Activated T-cell treated with anti-CD3 and anti-CD28 coated beads for 4 hours (primary cell): ENCODE measurements at regions not wholly inside any gene's neighbourhood (a gene's known extent, or its start where the extent isn't known, plus 50 kb on each side); places are given as distances from the start of the nearest gene placed in this dataset.
"Not testable (repeated sequence)": the region's sequence is repeated elsewhere in the genome, so short reads cannot be mapped to it uniquely, and the experiment has no call there.

ENCODE experiments used
- DNase-seq: peaks from one replicate; pipeline ENCODE4 v3.0.0-alpha.2; 2020

- no peak for DNase-seq
Observed at GRCh38 chr14:89743828-89744227, 210.7 kb downstream of the EFCAB11 start.

- DNase-seq = no peak
Observed at GRCh38 chr14:89740241-89740640, 214.3 kb downstream of the EFCAB11 start.

DNA sequence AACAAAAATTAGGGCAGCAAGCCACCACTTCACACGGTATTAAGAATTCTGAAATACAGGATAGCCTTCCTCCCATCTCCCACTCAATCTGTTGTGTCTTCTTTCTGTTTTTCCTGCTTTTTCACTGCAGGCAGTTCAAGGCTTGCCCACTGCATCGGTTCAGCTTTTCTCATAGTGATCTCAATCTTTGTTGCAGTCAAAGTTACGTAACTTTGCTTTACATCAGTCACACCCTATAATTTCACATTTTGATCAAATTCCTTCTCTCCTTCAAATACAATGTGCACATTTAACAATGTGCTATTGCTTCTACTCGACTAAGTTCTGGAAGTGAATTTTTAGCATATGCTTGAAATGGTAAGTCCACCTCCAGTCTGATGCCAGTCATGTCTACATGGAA lies 217.6 kb downstream of the EFCAB11 start:
- DNase-seq = no peak

DNA sequence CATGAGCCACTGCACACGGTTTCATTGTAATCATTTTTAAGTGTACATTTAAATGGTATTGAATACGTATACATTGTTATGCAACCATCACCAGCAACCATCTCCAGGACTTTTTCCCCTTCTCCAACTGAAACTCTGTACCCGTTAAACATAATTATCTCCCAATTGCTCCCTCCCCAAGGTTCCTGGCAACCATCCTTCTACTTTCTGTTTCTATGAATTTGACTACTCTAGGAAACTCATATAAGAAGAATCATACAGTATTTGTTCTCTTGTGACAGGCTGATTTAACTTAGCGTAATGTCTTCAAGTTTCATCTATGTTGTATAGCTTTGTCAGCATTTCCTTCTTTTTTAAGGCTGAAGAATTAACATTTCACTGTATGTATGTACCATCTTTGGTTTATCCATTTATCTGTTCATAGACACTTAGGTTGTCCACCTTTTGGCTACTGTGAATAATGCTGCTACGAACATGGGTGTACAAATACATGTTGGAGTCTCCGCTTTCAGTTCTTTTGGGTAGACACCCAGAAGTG lies 223.1 kb downstream of the EFCAB11 start:
- no peak for DNase-seq

DNA sequence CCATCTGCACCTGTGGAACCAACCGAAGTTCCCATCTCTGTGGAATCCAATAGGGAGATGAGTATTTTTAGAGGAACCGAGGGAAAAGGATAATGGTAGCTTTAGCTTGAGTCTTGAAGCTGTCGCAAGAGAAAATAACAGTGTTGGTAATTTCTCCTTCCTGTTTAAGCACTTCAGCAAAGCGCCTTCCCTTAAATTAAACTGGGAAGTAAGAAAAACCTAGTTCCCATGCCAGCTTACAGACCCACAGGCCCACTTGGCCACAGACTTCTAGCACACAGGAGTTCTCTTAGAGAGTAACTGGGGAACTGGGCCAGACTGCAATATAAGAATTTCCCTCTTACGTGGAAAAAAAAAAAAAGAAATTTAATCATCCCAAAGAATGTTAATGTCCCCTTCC lies 223.8 kb downstream of the EFCAB11 start:
- DNase-seq = no peak

GRCh38 chr14:89728964-89729363 lies 225.6 kb downstream of the EFCAB11 start:
- no peak for DNase-seq

- DNase-seq = not testable (repeated sequence)
Observed at GRCh38 chr14:89726226-89726625, 228.3 kb downstream of the EFCAB11 start.

- DNase-seq = no peak
Observed at GRCh38 chr14:89724628-89724960, 229.9 kb downstream of the EFCAB11 start.

DNA sequence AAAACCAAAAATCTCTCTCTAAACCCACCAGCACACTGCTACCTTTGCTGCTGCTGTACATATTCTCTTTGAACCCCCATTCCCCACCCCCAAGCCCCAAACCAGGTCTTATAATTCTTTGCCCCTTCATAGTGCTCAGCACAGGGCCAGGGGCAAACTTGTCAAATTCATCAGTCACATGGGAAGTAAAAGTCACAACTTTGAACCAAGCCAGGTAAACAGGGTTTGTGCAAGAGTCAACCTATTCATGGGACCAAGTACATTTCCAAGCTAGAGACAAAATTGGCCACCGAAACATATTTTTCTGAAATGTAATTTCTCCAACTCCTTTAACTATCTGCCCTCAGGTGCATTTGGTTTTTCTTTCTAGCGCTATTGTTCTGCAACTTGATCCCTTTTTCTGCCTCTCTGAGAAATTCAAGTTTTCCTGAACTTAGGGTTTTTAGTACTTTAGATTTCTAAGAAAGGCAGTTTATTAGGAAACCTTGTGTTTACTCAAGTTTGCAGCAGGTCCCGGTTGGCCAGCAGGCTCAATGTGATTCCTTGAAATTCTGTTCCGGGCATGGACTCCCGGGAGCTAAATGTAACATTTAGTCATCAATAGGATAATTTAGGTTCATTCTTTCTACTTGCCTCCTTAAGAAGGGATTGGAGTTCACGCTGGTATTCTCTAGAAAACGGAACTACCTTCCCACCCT lies 230.5 kb downstream of the EFCAB11 start:
- DNase-seq = no peak

DNA sequence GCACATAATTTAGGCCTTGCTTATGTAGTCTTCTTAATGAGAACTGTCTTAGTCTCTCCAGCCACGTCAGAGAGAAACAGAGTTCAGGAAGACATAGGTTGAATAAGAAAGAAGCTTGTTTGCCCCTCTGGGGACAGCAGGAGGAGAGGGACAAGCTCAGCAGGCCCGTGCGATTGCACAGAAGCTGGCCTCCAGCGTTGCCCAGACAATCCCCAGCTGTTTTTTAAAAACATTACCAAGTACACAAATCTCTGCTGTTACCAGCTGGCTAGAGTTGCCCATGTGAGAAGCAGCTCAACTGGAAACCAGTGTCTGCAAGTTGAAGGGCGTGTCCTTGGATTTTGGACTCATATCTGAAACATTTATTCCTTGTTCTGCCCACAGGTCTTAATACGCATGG lies 232.6 kb downstream of the EFCAB11 start:
- DNase-seq = no peak

DNA sequence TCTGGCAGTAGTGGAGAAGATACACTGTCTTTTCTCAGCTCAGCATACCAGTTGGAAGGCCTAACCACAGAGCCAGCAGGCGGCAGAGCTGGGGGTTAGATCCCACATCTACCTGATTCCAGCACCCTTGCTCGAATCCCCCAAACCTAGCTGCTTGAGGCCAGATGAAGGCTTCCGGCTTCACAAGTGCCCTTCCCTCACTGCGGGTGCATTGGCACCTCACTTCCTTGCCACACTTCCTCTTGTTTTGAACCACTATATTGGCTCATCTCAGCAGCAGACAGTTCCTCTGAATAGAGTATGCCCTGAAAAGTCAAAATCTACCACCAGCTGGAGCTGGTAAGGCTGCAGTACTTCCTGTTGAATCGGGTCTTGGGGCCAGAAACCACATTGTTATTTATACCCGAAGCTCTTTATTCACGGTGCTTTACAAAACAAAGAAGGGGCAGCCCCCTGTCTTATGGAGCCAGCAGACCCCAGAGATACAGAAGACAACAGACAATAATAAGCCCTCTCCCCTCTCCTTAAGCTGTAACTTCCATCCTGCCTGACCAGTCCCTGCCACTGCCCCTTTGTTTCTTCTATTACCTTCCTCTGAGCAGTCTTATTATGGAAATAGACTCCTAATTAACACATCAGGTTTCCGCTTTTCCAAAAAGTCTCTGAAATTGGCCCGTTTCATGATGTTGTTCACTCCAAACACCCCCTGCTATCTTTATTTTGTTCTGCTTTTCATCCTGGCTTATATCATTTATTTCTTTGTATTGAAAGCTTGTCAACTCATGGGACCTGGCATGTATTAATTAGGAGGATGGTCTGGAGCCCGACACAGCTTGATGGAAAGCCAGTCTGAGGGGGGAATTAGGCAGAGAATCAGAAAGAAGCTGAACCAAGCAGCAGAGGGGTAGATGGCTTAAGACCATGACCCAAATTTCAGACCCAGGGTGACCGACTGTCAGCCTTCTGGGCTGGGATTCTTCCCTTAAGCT lies 233.5 kb downstream of the EFCAB11 start:
- DNase-seq = peak; percentile 38

DNA sequence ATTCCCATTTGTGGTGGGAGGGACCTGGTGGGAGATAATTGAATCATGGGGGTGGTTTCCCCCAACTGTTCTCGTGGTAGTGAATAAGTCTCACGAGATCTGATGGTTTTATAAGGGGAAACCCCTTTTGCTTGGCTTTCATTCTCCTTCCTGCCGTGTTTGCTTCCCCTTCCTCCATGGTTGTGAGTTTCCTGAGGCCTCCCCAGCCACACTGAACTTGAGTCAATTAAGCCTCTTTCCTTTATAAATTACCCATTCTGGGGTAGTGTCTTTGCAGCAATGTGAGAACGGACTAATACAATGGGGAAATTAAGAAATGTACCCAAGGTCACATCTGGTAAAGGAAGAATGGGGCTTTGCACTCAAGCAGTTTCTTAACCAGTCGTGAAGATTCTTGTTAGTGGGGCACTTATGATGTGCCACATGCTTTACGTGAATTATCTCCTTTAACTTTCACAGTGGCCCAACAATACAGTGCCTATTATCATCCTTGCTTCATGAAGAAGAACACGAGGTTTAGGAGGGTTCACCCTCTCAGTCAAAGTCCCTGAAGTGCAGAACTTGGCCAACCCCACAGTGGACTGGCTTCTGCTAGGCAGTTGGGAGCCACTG lies 234.3 kb downstream of the EFCAB11 start:
- no peak for DNase-seq

DNA sequence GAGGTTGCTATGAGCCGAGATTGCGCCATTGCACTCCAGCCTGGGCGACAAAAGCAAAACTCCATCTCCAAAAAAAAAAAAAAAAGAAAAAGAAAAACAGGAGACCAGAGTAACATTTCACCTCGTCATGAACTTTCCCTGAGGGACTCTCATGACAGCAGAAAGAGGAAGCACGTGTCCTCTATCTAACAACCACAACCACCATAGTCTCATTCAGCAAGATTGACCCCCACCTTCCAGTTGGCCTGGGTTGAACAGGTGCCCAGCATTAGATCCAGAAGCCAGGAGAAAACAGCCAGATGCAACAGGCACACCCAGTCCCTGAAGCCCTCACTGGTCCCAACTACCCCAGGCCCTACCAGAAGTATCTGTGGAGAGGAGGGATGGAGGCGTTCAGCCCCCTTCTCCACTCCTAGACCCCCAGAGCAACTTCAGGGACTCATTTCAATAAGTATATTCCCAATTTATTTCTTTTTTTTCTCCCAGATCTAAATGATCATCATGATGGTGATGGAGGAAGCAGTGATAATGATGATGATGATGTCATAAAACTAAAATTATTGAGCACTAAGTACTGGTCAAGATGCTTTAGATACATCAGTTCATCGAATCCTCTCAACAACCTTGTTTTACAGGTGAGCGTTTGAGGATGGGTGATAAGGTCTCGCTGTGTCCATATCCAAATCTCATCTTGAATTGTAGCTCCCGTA lies 235.0 kb downstream of the EFCAB11 start:
- no peak for DNase-seq

DNA sequence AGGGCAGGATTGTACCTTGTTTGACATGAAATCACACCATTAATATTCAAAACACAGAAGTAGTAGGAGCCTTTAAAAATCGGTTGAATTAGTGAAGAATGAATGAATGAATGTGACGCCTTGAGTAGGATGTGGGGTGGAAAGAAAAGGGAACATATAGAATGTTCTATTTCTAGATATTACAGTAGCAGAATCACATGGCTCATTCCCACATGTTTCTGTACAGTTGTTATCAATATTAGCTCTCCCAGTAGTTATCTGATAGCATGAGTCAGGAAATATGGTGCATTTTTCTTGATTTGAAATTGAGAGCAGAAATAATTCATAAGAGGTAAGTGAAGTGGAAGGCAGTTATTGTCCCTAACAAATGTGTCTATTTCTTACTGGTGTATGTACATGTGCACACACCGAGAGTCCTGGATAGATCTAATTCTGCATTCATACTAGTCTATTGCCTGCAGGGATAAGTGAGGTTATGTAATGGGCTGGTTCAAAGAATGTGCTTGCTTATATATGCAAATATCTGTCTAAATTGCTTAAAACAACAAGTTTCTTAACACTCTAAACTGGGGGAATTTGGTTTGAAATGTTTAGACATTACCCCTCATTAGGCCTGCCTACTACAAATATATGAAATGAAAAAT lies 245.4 kb downstream of the EFCAB11 start:
- no peak for DNase-seq

DNA sequence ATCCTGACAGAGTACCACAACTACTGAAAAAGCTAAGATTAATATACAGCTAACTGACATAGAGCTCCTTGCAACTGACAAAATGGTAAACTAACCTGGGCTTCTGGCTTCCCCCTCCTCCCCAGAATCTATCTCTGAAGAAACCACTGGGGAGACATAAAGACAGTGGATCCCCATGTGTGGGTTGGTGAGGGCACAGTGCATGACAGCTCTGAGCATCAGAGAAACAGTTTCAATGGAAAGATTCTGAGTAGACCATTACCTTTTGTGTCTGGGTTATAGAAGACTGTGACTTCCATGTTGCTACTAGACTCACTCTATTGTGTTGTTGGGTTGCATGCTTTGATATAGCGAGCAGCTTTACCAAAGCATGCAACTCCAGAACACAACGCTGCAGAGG lies 247.4 kb downstream of the EFCAB11 start:
- DNase-seq = no peak

DNA sequence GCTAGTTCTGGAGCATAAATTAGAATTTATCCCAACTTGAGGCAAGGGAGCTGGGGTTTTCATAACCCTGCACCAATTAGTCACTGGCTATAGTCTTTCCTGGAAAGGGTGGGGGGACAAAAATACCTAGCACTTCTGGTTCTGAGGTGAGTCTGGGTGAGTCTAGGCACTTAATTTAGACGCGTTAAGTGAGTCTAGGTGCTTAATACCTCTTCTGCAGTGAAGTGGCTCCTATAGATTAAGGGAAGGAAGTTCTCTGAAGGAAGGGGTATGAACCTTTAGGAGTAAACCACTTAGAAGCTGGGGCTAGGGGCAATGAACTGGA lies 251.7 kb downstream of the EFCAB11 start:
- DNase-seq = no peak

DNA sequence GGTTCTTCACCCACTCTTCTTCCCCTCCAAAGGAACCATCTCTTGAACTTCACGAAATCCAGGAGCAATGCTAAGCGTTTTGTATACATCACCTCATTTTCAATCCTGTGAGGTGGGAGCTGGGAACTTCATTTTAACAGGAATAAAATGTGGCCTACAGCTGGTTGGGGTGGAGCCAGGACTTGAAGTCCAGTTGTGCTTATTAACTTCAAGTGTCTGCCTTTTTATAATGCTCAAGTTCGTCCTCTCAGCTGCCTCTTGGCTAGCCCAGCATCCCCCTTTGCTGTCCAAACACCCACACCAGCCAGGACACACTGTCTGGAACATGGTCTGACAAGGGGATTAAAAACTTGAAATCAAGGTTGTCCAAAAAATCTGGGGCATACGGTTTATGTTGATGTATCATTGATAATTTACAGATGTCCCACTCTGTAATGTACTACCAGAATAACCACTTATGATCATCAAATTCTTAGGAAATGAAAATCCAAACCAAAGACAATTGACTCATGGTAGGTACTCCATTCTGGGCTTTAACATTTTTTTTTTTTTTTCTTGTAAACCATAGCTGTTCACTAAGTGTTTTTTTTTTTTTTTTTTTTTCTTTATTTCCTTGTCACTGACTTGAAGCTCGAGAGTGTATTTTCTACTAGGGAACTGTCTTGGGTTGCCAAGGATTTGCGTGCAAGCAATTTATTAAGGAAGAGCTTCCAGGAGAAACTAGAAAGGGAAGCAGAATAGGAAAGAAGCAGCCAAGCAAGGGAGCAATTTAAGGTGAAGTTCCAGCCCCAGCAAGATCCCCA lies 252.3 kb downstream of the EFCAB11 start:
- no peak for DNase-seq

GRCh38 chr14:89701211-89702043 lies 253.1 kb downstream of the EFCAB11 start:
- DNase-seq = peak; percentile 76

- no peak for DNase-seq
Observed at GRCh38 chr14:89700801-89701200, 253.7 kb downstream of the EFCAB11 start.

DNA sequence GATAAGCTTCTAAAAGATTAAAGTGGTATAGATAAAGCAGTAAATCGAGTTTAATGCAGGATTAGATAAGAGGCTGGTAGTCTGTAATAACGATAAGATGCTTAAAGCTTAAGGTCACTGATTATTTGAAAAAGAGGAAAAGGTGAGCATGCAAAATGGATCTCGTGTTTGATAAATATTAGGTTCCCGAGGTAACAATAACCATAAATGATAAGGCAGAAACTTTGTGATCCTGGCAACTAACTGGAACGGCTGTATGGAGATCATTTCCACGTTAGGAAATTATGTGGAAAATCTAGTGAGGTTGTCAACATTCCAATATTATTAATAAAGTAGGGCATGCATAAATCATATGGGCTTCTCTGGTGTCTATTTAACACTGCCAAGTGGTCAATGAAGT lies 255.5 kb downstream of the EFCAB11 start:
- DNase-seq = no peak
